Activated CD8-positive, alpha-beta memory T cell treated with anti-CD3 and anti-CD28 coated beads for 48 hours (primary cell): ENCODE measurements at regions not wholly inside any gene's neighbourhood (a gene's known extent, or its start where the extent isn't known, plus 50 kb on each side); places are given as distances from the start of the nearest gene placed in this dataset.

Source experiments
- DNase-seq, 3 experiments: peaks; one replicate each; pipeline ENCODE4 v3.0.0-alpha.2; 2020; ENCODE audit warnings: low read depth in 2 of 3, low spot score in 2 of 3

- no peak for DNase-seq
These were observed 497.2 kb upstream of the CDH5 start for GRCh38 chr16:65869261-65869660.

GRCh38 chr16:65867276-65867960, 499.1 kb upstream of the CDH5 start:
- DNase-seq, result no peak

- no peak for DNase-seq
These were observed 503.3 kb upstream of the CDH5 start for GRCh38 chr16:65863236-65863635.

- no peak for DNase-seq
These were observed 505.3 kb upstream of the CDH5 start for GRCh38 chr16:65861131-65861731.

DNA sequence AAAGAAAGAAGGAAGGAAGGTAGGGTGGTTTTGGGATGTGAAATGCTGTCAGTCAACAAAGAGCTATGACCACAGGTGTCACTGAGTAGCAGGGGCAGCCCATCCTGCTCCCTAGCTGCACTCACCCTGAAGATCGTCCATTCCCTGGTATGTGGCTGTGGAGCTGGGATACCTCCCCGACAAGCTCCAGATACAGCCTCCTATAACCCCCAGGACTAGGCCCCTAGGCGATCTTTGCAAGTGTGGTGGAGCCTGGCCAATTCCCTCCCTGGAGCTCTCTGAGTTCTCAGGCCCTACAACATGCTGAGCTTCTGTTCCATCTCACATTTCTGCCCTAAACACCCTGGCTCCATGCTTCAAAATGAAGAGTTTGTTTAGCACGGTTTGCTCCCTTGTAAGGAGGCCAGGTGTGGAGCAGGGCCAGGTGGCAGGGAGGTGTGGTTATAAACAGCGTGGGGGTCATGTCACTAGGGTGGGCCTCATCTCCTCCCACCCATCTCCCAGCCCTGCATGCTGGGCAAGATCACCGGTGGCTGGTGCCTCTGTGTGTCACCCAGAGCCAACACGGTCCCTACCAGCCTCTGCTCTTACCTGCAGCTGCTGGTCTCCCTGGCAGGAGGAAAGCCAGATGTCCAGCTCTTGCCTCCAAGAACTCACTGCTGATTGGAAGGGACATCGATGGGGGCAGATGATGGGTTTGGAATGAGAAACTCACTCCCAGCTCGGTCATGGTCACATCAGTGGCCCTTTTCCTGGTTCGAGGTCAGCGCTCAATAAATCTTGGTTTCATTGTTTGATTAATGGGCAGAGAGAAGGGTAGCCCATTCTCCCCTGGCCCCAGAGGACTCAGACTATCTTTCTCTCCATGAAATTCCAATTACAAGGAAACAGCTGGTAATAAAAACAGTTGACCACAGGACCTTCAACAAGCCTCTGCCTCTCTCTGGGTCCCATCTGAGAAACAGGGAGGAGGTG, 511.0 kb upstream of the CDH5 start:
- DNase-seq, result no peak

DNA sequence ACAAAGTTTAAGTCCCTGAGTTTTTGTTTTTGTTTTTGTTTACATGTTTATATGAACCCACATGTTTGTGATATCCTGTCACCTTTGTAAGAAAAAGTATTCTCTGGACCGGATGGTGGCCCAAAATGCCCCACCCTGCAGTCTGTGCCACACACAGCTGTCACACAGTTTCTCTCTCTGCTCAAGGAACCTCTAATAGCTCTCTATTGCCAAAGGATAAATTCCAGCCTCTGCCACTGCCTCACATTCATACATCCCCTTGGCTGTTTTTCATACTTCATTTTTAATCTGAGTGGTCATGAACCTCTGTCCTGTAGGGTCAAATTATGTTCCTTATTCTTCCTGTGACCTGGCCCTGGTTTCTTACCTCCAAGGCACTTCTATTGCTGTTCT, 520.3 kb upstream of the CDH5 start:
- no peak for DNase-seq

- no peak for DNase-seq
These were observed 520.9 kb upstream of the CDH5 start for GRCh38 chr16:65845466-65846209.

- DNase-seq, result no peak
These were observed 522.5 kb upstream of the CDH5 start for GRCh38 chr16:65843941-65844340.

DNA sequence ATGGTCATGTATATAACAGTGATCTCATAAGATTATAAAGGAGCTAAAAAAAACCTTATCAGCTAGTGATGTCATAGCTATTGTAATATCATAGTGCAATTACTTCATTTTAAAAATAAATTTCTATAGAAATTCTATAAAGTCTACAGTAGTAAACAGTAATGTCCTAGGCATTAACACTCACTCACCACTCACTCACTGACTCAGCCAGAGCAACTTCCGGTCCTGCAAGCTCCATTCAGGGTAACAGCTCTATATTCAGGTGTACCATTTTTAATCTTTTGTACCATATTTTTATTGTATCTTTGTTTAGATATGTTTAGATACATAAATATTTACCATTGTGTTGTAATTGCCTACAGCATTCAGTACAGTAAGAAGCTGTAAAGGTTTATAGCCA, 524.4 kb upstream of the CDH5 start:
- DNase-seq, result no peak

- DNase-seq, result no peak
These were observed 528.5 kb upstream of the CDH5 start for GRCh38 chr16:65838001-65838400.

DNA sequence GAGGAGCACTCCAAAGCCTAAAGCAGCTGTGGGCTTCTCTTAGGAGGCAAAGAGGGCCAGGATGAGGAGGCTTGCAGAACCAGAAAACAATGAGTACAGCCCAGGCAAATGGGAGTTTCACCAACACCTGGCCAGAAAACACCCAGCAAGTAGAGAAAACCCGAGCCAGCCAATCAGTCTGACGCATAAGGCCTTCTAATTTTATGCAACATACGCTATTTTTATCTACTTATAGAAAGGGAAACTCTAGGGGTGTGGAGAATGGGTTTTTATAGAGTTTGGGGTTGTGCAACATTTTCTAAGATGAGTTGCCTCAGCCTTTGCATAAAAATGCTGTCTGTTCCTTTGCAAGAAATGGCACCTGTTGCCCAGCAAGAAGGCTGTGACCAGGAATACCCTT, 529.0 kb upstream of the CDH5 start:
- no peak for DNase-seq

- DNase-seq, result no peak
These were observed 531.8 kb upstream of the CDH5 start for GRCh38 chr16:65834688-65835087.

DNA sequence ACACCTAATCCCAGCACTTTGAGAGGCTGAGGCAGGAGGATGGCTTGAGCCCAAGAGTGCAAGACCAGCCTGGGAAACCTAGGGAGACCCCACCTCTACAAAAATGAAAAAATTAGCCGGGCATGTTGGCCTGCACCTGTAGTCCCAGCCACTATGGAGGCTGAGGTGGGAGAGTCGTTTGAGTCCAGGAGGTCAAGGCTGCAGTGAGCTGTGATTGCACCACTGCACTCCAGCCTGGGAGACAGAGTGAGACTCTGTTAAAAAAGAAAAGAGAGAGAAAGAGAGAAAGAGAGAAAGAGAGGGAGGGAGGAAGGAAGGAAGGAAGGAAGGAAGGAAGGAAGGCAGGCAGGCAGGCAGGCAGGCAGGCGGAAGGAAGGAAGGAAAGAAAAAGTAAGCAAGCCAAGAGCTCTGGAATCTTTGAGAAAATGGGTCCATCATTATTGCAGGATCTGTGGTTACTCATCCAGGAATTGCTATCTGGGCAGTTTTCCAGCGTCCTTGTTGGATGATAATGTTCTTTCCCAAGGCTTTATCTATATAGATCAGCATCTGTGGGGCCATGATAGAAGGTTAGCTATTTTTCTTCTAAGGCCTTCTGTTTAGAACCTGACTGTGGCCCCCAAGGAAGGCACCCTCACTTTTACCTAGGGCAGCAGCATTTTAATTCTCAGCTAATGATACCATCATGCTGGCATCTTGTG, 533.2 kb upstream of the CDH5 start:
- no peak for DNase-seq

DNA sequence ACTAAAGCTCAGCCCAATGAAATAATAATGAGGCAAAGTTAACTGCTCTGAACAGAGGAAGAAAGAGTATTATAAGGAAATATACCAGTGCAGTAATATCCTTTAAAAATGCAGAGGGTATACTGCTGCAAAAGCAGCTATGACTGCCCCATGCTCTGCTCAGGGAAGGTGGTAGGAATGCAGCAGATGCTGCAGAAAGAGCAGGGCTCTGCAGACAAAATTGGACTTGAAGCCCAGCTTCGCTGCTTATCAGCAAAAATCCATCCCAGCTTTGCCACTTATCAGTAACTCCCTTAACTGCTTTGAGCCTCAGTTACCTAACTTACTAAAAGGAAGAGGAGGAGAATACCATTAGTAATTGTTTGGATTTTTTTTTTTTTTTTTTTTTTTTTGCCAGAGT, 533.8 kb upstream of the CDH5 start:
- no peak for DNase-seq

DNA sequence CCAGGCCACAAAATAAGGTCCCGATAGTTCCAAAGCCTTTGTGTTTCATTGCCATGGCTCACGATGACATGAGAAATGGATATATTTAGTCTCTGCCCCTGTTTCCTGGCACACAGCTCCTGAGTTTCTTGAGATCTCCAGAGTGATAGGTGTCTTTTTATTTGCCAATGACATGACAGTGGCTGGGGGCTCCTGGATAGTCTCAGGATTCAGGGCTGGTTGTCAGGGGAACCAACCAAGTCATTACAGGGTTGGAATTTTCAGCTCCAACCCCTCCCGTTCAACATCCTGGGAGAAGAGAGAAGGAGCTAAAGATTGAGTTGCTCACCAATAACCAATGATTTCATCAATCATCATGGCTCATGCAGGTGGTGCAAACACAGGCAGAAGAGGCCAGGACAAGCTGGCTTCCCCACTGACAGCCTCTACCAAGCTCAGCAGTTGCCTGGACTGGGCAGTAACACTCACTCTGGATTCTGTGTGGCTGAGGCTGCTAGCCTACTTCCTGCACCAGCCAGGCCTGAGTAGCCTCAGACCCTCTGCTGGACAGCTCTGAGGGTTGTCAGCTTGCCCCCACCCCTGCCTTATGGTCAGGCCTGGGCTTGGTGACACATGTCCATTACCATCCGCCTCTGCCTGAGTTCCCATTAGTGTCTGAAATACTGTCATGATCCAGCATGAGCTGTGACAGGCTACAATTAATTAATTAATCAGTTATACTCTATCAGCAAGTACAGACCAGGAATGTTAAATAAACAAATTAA, 534.4 kb upstream of the CDH5 start:
- DNase-seq, result no peak

DNA sequence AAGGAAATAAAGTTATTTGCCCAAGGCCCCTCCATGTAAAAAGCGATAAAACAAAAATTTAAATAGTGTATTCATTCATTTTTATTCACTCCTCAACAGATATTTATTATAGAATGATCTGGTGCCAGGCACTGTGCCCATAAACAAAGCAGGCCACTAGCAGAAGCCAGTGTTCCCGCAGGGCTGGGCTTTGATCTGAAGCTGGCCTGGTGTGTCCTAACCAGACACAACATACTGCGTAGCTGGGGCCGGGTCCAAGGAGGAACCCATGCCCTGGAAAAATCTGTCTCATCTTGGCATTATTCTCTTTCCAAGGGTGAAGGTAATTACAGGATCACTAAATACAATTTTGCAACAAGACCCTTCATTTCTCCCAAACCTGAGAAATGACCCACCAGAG, 537.4 kb upstream of the CDH5 start:
- no peak for DNase-seq

- DNase-seq, result no peak
These were observed 538.2 kb upstream of the CDH5 start for GRCh38 chr16:65828296-65828695.

DNA sequence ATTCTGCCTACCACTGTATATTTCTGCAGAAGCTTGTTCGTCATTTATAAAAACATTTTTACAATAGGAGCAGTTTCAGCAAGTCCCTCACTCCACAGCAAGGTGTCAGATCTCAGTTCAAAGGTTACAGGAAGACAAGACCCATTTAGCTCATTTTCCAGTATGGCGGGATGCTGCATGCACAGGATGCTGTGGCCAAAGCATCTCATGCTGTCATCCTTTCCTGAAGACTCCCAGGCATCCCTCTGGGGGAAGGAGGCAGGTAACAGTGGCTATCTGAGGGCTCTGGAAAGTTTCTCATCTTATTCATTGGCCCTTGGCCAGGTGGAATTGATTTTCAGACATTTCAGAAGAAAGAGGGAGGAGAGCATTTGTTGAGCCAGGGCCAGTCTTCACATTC, 539.3 kb upstream of the CDH5 start:
- no peak for DNase-seq

DNA sequence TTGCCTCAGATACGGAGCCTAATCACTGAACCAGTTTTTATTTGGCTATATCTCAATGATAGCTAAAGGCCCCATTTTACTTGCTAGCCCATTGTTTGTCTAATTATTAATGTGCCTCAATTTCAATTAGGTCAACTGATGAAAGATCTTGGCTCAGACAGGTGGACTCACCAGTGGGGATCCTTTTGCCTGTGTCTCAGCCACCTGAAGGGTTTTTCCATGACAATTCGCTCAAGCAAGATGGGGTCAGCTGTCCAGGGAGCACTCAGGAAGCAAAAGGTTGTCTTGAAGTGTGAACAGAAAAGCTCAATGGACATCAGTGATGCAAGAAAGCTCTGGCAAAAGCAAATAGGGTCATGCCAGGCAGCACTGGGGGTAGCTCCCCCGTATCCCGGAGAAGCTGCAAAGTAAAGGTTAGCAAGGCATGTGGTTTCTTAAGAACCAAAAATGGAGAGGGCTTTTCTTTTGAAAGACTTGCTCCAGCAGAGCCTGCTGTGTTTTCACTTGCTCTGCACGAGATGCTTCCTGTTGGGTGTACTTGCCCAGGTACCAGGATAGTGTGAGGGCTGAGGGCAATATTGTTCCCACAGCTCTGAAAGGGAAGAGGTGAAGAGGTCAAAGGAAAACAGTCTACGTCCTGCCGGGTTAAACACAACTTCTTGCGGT, 541.2 kb upstream of the CDH5 start:
- no peak for DNase-seq

GRCh38 chr16:65822148-65822547, 544.3 kb upstream of the CDH5 start:
- DNase-seq, result no peak
